Neural cell (in vitro differentiated cells): ENCODE measurements at regions not wholly inside any gene's neighbourhood (a gene's known extent, or its start where the extent isn't known, plus 50 kb on each side); places are given as distances from the start of the nearest gene placed in this dataset.

Source experiments
- H2AFZ ChIP-seq: fragments of 200-600, 300-800 bp; sonication (generic), shearing (Covaris generic); 2 replicates; pipeline ENCODE4 v1.6.0; 2014; ENCODE audit warnings: low read depth, mild to moderate bottlenecking, antibody characterized with exemption, low read length, moderate library complexity
- H3F3A ChIP-seq: fragments of 200-600 bp; shearing (Covaris generic); 2 replicates; pipeline ENCODE4 v1.6.1; 2016; ENCODE audit warnings: mild to moderate bottlenecking, moderate library complexity, mixed read lengths, antibody characterized with exemption, low read length; ENCODE audit not compliant: insufficient read depth, poor library complexity, severe bottlenecking
- H3K27ac ChIP-seq: fragments of 200-600, 300-800 bp; sonication (generic), shearing (Covaris generic); 2 replicates; pipeline ENCODE4 v1.5.1; 2014; ENCODE audit warnings: mild to moderate bottlenecking, low read length, moderate library complexity
- H3K27me3 ChIP-seq: fragments of 300-800, 200-600 bp; sonication (generic), shearing (Covaris generic); 2 replicates; pipeline ENCODE4 v1.6.0; 2014; ENCODE audit warnings: mild to moderate bottlenecking, low read depth, low read length, moderate library complexity; ENCODE audit not compliant: insufficient read depth
- H3K36me3 ChIP-seq: fragments of 300-800, 200-600 bp; sonication (generic), shearing (Covaris generic); 2 replicates; pipeline ENCODE4 v1.5.1; 2014; ENCODE audit warnings: mild to moderate bottlenecking, antibody characterized with exemption, low read length, moderate library complexity; ENCODE audit not compliant: insufficient read depth
- H3K4me2 ChIP-seq: fragments of 300-800, 200-600 bp; sonication (generic), shearing (Covaris generic); 2 replicates; pipeline ENCODE4 v1.6.0; 2014; ENCODE audit warnings: mild to moderate bottlenecking, low read length
- H3K4me3 ChIP-seq: fragments of 300-800, 200-600 bp; sonication (generic), shearing (Covaris generic); 2 replicates; pipeline ENCODE4 v1.5.1; 2014; ENCODE audit warnings: mild to moderate bottlenecking, low read length, moderate library complexity
- H3K79me2 ChIP-seq: fragments of 200-600 bp; shearing (Covaris generic); replicated peaks from 2 replicates; pipeline ENCODE4 v1.6.0; 2014; ENCODE audit warnings: mild to moderate bottlenecking, low read length, moderate library complexity; ENCODE audit not compliant: insufficient read depth
- H3K9ac ChIP-seq: fragments of 300-800, 200-600 bp; sonication (generic), shearing (Covaris generic); 2 replicates; pipeline ENCODE4 v1.6.1; 2016; ENCODE audit warnings: mild to moderate bottlenecking, low read length, mixed read lengths
- H3K9me2 ChIP-seq: fragments of 200-600 bp; shearing (Covaris generic); 2 replicates; pipeline ENCODE4 v1.6.1; 2016; ENCODE audit warnings: mild to moderate bottlenecking, low read length, mixed read lengths; ENCODE audit not compliant: insufficient read depth
- H3K9me3 ChIP-seq: fragments of 200-600, 300-800 bp; sonication (generic), shearing (Covaris generic); 2 replicates; pipeline ENCODE4 v1.6.1; 2016; ENCODE audit warnings: mild to moderate bottlenecking, mixed run types, low read length, moderate library complexity, mixed read lengths
- H4K20me1 ChIP-seq: fragments of 200-600 bp; shearing (Covaris generic); 2 replicates; pipeline ENCODE4 v1.6.1; 2016; ENCODE audit warnings: mild to moderate bottlenecking, mixed run types; ENCODE audit not compliant: insufficient read depth
- EP300 ChIP-seq: fragments of 450-650 bp; conservative IDR thresholded peaks from 2 replicates; pipeline ENCODE4 v1.6.1; 2014; ENCODE audit warnings: antibody characterized with exemption, mild to moderate bottlenecking, moderate library complexity; ENCODE audit not compliant: poor library complexity, severe bottlenecking
- EZH2 ChIP-seq: fragments of 200-600, 300-800 bp; shearing (Covaris generic), sonication (generic); IDR thresholded peaks from 2 replicates; pipeline ENCODE4 v1.6.1; 2014; ENCODE audit warnings: antibody characterized with exemption, low read length, borderline replicate concordance, mild to moderate bottlenecking; ENCODE audit not compliant: insufficient read depth, poor library complexity, severe bottlenecking
- MXI1 ChIP-seq: fragments of 450-650 bp; conservative IDR thresholded peaks from 2 replicates; pipeline ENCODE4 v1.6.1; 2014; ENCODE audit warnings: antibody characterized with exemption, mild to moderate bottlenecking; ENCODE audit not compliant: poor library complexity, severe bottlenecking
- POLR2AphosphoS5 ChIP-seq: IDR thresholded peaks from 2 replicates; pipeline ENCODE4 v1.6.1; 2012
- RAD21 ChIP-seq: fragments of 450-650 bp; conservative IDR thresholded peaks from 2 replicates; pipeline ENCODE4 v1.6.1; 2014; ENCODE audit warnings: antibody characterized with exemption, mild to moderate bottlenecking, moderate library complexity
- SMC3 ChIP-seq: fragments of 450-650 bp; conservative IDR thresholded peaks from 2 replicates; pipeline ENCODE4 v1.6.1; 2014; ENCODE audit warnings: antibody characterized with exemption, mild to moderate bottlenecking, moderate library complexity; ENCODE audit not compliant: poor library complexity
- TAF1 ChIP-seq: IDR thresholded peaks from 2 replicates; pipeline ENCODE4 v1.6.1; 2012; ENCODE audit warnings: low read depth
- TF ChIP-seq, protein P1 (sequence below): IDR thresholded peaks from 2 replicates; pipeline ENCODE4 v1.6.1; 2012; ENCODE audit warnings: borderline replicate concordance
- TF ChIP-seq, protein P2 (sequence below): fragments of 450-650 bp; IDR thresholded peaks from 2 replicates; pipeline ENCODE4 v1.5.1; 2014; ENCODE audit warnings: antibody characterized with exemption, mild to moderate bottlenecking, moderate library complexity; ENCODE audit not compliant: poor library complexity, severe bottlenecking

DNA sequence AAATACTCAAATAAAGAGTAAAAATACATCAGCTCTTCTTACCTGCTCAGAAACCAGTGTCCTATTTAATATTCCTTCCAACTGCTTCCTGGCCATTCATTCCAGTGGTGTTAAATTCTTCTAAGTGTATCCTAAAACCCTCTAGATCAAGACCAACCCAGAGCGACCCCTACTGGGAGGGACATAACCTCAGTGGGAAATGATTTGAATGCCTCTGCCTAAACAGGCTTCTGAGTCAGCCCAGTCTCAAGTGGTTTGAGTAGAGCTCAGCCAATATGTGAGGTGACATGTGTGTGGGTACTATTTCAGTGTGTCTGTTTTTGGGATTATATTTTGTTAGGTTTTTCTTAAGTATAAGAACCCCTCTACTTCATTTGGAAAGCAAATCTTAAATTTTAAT lies 133.6 kb upstream of the ARHGEF9 start:
- Histone ChIP-seq H3K9ac (no peak overlapping the region), H3K9me3 (no peaks in the 10 kb centered on the region), H3K4me2 (no peak overlapping the region), H3K36me3 (no peaks in the 10 kb centered on the region), H3K27ac (no peak overlapping the region), H3K79me2 (no peaks in the 10 kb centered on the region), H3K9me2 (no peaks in the 10 kb centered on the region), H3K27me3 (no peaks in the 10 kb centered on the region), H3F3A (no peaks in the 10 kb centered on the region), H2AFZ (no peak overlapping the region), H3K4me3 (no peak overlapping the region), H4K20me1 (no peaks in the 10 kb centered on the region)
- TF ChIP-seq RAD21 (no peak), MXI1 (no peak), EZH2 (no peak), EP300 (no peak), POLR2AphosphoS5 (no peak), SMC3 (no peak), TAF1 (no peak)
- TF ChIP-seq, protein P1, sequence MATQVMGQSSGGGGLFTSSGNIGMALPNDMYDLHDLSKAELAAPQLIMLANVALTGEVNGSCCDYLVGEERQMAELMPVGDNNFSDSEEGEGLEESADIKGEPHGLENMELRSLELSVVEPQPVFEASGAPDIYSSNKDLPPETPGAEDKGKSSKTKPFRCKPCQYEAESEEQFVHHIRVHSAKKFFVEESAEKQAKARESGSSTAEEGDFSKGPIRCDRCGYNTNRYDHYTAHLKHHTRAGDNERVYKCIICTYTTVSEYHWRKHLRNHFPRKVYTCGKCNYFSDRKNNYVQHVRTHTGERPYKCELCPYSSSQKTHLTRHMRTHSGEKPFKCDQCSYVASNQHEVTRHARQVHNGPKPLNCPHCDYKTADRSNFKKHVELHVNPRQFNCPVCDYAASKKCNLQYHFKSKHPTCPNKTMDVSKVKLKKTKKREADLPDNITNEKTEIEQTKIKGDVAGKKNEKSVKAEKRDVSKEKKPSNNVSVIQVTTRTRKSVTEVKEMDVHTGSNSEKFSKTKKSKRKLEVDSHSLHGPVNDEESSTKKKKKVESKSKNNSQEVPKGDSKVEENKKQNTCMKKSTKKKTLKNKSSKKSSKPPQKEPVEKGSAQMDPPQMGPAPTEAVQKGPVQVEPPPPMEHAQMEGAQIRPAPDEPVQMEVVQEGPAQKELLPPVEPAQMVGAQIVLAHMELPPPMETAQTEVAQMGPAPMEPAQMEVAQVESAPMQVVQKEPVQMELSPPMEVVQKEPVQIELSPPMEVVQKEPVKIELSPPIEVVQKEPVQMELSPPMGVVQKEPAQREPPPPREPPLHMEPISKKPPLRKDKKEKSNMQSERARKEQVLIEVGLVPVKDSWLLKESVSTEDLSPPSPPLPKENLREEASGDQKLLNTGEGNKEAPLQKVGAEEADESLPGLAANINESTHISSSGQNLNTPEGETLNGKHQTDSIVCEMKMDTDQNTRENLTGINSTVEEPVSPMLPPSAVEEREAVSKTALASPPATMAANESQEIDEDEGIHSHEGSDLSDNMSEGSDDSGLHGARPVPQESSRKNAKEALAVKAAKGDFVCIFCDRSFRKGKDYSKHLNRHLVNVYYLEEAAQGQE: no peak
- TF ChIP-seq, protein P2, sequence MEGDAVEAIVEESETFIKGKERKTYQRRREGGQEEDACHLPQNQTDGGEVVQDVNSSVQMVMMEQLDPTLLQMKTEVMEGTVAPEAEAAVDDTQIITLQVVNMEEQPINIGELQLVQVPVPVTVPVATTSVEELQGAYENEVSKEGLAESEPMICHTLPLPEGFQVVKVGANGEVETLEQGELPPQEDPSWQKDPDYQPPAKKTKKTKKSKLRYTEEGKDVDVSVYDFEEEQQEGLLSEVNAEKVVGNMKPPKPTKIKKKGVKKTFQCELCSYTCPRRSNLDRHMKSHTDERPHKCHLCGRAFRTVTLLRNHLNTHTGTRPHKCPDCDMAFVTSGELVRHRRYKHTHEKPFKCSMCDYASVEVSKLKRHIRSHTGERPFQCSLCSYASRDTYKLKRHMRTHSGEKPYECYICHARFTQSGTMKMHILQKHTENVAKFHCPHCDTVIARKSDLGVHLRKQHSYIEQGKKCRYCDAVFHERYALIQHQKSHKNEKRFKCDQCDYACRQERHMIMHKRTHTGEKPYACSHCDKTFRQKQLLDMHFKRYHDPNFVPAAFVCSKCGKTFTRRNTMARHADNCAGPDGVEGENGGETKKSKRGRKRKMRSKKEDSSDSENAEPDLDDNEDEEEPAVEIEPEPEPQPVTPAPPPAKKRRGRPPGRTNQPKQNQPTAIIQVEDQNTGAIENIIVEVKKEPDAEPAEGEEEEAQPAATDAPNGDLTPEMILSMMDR: no peak

DNA sequence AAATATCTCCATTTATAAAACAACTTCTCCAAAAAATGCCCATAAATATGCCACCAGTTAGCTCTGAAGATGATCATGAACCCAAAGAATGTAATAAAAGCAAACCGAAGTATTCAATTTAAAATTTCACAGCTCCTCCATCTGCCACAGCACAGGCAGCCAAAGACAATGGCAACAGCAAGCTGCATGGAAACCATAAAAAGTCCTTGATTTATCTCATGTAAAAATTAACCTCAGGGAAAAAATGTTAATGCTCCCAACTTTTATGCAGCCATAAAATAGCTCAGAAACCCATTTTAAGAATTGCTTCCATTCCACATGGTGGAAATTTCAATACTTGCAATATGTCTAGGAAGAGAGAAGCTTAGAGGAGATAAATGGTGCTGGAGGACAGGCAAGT lies 132.3 kb upstream of the ARHGEF9 start:
- Histone ChIP-seq H3K4me2 (no peak overlapping the region), H3K27ac (no peak overlapping the region), H2AFZ (no peak overlapping the region), H3K9me2 (no peaks in the 10 kb centered on the region), H3K36me3 (no peaks in the 10 kb centered on the region), H3K27me3 (no peaks in the 10 kb centered on the region), H3K4me3 (no peak overlapping the region), H3K9ac (no peak overlapping the region), H3K79me2 (no peaks in the 10 kb centered on the region), H3F3A (no peaks in the 10 kb centered on the region), H4K20me1 (no peaks in the 10 kb centered on the region), H3K9me3 (no peaks in the 10 kb centered on the region)
- no peak for TF ChIP-seq POLR2AphosphoS5
- TF ChIP-seq MXI1: no peak
- TF ChIP-seq, protein P2: no peak
- TF ChIP-seq SMC3: no peak
- TF ChIP-seq RAD21: no peak
